ENCODE measurements at regions not wholly inside any gene's neighbourhood (a gene's known extent, or its start where the extent isn't known, plus 50 kb on each side); places are given as distances from the start of the nearest gene placed in this dataset.
A peak's percentile ranks its signal among the peaks of the same experiment; 100 is the strongest.
"Not testable (repeated sequence)": the region's sequence is repeated elsewhere in the genome, so short reads cannot be mapped to it uniquely, and the experiment has no call there.

DNA sequence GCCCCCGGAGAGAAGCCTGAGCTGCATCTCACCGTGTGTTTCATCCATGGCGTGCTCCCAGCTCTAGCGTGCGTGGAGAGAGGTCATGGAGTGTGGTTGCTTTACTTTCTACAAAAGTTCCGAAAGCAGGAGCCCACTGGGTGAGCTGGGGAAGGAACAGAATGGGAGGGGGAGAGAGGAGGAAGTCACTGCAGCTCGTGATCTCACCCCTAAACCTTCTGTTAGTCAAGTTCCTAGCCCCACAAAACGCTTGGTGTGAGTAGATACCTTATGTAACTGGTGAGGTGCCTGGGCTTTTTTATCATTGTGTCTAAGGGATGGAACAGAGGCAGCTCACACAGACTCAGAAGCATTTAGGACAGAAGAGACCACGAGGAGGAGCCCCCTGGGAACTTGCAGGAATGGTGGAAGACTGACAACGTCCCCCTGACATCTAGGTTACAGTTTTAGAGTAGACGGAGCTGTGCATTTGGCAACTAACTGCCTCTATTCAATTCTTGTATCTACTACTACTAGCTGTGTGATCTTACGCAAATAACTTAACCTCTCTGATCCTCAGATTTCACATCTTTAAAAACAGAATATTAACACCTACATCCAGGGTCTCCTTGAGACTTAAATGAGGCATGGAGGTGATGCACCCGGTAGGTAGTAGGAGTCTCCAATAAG lies 123.3 kb downstream of the ARL4C start:
- DNase-seq = no peak

DNA sequence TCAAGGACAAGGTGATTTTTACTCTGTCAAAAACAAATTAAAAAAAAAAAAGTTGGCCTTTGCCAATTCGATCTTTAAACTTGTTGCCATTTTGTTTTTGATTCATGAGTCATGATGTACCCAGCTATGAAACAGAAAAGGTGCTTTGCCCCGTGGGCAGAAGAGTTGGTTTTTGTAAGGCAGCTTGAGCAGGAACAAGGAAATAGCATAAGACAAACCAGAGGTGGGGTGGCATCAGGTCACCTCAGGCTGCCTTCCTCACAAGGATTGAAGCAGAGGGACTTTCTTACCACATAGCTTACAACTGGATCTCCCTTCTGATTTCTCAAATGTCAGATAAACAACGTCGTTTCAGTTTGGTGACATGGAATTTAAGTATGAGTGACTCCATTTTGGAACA lies 123.8 kb downstream of the ARL4C start:
- DNase-seq = no peak

DNA sequence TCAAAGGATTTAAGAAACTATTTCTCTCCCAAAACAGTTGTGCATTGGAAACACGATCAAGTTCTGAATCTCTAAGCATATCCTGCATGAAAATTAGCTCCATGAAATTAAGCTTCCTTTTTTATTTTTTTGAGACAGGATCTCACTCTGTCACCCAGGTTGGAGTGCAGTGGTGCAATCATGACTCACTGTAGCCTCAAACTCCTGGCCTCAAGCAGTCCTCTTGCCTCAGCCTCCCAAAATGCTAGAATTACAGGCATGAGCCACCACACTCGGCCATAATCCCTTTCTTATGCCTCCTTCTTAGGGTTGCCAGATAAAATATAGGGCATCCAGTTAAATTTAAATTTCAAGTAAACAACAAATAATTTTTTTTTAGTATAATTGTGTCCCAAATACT lies 124.4 kb downstream of the ARL4C start:
- DNase-seq = no peak

DNA sequence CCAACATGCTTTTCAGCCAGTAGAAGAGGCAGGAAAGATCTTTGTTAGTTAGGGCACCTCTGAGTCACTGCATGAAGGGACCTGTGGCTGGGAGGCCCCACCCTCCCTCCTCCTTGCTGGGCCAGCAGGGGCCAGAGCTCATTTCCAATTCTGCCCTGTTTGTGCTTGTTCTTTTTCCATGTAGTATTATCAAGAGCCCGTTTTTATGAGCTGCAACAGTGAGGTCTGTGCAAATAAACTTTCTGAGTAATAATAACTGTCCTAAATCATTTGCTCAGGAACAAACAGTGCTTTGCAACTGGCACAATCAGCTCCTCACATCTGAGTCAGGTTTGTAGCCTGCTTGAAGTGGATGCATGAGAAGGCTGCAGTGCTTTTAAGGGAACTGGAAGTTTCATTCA lies 128.0 kb downstream of the ARL4C start:
- no peak for DNase-seq

DNA sequence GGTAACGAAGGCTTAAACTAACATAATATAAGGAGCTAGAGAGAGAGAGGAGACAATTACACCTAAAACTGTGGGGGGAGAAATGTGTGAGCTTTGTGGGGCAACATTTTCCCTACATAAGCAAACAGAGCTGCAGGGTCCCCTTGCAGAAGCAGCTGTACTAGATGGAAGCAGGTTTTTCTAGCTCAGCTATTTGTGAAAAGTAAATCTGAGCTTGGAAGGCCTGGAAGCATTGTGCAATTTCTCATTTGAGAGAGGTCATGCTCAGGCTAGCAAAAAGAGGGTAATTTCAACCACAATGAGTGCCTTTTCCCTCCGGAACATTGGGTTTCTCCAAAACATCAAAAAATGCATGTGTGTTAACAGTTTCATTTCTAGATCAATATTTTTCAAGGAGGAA lies 130.0 kb downstream of the ARL4C start:
- no peak for DNase-seq

DNA sequence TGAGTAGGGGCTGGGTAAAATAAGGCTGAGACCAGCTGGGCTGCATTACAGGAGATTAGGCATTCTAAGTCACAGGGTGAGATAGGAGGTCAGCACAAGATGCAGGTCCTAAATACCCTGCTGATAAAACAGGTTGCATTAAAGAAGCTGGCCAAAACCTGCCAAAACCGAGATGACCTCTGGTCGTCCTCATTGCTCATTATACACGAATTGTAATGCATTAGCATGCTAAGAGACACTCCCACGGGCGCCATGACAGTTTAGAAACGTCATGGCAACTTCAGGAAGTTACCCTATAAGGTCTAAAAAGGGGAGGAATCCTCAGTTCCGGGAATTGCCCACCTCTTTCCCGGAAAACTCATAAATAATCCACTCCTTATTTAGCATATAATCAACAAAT lies 132.2 kb downstream of the ARL4C start:
- DNase-seq = no peak

DNA sequence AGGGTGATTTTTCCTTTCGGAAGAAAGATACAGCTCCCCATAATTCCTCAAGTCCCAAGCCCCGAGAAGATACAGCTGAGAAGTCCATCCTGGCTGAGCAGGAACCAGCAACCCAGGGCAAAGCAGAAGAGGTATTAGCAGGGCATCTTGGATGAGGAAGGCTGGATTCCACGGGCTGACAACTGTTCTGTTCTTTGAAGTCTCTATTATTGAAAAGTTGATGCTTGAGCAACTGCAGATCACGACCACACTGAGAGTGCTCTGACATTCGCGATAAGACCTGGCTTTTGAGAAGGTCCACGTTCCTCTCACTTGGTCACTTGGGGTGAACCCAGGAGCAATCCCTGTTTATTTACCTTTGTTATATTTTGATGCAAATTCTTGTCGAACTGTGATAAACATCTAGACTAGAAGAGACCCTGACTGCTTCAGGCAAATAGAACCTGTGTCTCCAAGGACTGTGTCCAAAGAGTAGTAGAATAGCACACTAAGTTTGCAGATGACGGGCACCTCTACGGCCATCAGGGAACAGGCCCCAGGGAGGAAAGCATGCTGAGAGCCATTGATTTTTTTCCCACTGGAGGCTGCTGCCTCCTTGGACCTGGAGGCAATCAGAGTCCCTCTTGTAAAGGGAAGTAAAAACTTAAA lies 133.1 kb downstream of the ARL4C start:
- no peak for DNase-seq

DNA sequence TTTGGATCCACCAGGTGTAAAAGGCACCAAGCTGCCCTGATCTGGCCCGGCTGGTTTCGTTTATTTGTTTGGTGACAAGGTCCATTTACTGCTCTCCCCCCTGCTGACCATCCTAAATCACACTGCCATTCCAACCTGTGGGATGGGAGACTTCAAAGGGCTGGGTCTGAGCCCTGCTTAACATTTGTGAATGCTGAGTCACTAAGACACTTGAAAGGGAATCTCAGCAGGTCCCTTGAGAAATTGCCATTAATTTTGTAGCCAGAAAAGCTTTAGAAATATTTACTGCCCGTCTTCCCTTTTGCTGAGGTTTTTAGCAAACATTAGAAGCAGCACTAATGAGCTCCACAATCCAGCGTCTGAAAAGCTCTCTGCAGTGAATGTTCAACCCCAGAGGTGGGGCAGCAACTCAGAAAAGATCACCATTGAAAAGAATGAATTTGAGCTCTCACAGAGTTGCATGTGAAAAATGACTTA lies 133.8 kb downstream of the ARL4C start:
- no peak for DNase-seq

DNA sequence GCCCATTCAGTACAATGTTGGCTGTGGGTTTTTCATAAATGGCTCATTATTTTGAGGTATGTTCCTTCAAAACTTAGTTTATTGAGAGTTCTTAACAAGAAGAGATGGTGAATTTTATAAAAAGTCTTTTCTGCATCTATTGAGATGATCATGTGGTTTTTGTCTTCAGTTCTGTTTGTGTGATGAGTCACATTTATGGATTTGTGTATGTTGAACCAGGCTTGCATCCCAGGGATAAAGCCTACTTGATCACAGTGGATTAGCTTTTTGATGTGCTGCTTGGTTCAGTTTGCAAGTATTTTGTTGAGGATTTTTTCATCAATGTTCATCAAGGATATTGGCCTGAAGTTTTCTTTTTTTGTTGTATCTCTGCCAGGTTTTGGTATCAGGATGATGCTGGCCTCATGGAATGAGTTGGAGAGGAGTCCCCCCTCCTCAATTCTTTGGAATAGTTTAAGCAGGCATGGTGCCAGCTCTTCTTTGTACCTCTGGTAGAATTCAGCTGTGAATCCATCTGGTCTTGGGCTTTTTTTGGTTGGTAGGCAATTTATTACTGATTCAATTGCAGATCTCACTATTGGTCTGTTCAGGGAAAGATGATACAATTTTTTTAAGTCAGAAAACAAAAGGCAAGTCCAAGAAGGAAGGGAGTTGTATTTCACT lies 136.4 kb downstream of the ARL4C start:
- DNase-seq = not testable (repeated sequence)

DNA sequence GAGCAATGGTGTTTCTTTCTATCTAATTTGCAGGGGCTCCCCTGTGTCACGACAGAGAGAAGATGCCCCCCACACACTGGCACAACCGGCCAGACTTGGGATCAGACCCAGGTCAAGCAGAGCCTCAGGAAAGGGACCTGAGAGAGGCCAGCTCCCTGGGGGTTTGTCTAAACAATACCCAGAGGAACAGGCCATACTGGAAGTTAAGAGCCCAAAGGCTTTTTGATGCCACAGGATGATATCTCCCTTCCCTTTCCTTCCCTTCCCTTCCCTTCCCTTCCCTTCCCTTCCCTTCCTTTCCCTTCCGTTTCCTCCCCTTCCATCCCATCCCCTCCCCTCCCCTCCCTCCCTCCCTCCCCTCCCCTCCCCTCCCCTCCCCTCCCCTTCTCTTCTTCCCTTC lies 139.2 kb downstream of the ARL4C start:
- DNase-seq = no peak

DNA sequence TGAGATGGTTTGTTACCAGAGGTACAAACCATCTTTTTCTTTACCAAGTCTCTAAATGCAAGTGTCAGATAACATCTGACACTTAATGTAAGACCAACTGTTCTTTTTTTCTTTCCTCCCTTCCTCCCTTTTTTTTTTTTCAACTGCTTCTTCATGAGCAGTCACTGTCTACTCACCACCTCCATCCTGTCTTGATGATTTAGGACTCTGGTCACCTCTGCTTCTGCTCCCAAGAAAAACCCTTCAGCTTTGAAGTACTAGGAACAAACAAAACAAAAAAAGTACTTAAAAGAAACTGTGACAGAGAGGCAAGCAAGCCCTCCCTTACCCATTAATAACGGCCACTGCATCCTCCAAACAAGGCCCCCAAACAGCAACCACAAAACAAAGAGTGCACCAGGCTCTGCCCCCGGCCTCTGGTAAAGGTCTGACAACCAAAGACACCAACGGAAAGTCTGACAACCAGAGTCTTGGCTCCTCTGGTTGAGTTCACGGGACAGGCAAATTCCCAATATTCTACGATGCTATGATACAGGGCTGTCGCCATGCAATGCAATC lies 141.0 kb downstream of the ARL4C start:
- no peak for DNase-seq

DNA sequence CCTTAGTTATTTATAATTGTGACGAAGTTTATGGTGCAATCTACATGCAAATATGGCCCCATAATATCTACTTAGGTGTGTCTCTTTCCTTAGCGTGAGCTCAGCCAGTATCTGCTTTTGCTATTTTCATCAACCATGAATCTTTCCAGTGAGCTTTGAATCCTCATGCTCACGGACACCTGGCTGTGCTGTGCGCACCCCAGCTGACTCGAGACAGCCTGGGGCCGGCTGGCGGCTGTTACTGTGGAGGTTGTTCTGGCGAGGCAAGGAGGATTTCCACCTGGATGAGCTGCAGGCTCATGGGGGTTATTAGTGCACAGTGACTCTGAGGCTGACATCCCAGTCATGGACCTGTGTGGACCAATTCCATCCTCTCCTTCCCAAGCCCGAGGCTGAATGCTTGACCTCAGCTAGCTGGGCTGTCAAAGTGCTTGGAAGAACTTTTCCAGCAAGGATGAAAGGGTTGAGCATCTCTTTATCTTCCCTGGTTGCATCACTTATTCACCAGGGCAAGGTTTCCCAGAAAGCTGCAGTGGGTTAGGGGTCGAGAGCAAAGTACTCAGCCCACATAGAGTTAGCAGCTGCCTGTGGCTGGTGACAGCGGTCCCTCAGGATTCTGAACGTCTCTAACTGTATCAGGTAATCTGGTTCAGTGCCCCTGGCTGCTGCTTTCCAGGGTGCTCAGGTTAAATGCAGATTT lies 141.7 kb downstream of the ARL4C start:
- no peak for DNase-seq

DNA sequence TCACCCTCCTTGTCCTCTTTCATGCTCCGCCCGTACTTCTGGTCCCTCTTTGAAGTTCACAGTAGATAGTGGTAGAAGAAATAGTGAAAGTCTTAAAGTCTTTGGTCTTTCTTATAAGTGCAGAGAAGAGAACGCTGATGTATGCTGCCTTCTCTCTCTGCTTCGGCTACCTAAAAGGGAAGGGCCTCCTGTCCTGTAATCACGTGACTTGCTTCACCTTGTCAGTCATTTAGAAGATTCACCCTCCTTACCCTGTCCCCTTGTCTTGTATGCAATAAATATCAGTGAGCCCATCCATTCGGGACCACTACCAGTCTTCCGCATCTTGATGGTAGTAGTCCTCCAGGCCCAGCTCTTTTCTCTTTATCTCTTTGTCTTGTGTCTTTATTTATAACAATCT lies 144.6 kb downstream of the ARL4C start:
- no peak for DNase-seq

DNA sequence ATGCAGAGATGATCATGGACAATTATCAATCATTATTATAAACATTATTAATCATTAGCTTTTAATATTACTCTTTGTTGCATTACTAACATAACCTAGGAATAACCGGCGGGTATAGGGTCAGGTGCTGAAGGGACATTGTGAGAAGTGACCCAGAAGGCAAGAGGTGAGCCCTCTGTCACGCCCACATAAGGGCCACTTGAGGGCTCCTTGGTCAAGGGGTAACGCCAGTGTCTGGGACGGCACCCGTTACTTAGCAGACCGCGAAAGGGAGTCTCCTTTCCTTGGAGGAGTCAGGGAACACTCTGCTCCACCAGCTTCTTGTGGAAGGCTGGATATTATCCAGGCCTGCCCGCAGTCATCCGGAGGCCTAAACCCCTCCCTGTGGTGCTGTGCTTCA lies 145.0 kb downstream of the ARL4C start:
- DNase-seq = not testable (repeated sequence)

DNA sequence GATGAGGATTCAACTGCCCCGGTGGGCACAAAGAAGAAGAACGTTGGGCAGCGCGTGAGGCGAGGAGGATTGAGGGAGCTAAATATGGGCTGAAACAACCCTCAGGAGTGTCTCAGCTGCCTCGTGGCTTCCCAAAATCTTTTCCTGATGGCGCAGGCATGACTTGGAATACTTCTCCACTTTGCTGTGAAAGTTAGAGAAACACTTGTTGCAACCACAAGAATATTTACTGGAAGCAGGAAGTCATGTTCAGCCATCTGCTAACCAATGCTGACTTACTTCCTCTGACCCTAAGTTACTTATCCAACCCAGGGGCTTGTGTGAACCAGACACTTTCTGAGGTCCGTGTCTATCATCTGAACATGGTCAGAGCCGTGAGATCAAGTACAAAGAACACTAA lies 148.8 kb downstream of the ARL4C start:
- no peak for DNase-seq

DNA sequence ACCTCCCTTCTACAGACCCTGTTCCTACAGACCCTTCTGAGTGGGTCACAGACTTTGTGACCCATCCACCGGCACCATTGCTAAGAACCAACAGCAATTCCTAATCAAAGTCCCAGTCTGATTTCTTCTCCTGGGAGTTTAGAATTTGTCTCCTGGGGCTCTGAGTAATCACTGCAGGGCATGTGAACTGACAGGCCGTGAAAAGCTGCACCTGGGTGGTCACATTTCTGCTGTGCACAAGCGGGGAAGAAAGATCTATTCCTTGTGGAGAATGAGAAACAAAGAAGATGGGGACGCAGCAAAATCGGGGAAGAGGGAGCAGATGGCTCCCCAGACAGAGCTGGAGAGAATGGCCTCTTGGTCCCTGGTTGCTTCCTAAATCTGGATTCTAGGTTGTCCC lies 151.0 kb downstream of the ARL4C start:
- no peak for DNase-seq

DNA sequence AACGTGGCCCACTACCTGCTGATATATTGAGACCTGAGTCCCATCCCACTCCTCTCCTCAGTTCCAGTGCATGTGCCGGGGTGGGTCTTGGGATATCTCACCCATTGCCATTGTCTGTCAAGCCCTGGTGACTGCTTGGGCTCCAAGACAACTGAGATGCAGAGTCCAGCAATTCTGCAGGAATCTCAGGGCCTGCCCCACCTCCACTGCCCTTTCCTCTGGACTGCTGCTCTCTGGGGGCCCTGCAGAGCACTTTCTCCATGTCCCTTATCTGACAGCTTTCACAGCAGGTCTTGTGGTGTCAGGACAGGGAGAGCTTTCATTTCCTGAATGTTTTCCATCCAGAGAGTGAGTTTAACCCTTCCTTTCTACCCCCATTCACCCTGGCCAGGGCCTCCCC lies 152.9 kb downstream of the ARL4C start:
- no peak for DNase-seq

DNA sequence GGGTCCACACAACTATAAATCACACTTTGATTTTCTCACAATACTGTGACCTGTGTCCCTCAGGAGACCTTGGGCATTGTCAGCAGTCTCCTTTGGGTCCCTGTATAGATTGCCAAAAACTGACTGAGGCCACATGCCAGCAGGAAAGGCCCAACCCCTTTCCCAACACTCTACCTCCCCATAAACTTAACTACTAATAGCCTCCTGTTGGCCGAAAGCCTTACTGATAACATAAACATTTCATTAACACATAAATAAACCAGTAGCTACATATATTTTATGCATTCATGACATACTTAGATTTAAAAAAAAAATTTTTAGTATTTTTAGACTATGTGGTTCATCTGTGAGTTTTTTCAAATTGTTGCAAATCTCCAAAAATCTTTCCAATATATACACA lies 153.5 kb downstream of the ARL4C start:
- no peak for DNase-seq

DNA sequence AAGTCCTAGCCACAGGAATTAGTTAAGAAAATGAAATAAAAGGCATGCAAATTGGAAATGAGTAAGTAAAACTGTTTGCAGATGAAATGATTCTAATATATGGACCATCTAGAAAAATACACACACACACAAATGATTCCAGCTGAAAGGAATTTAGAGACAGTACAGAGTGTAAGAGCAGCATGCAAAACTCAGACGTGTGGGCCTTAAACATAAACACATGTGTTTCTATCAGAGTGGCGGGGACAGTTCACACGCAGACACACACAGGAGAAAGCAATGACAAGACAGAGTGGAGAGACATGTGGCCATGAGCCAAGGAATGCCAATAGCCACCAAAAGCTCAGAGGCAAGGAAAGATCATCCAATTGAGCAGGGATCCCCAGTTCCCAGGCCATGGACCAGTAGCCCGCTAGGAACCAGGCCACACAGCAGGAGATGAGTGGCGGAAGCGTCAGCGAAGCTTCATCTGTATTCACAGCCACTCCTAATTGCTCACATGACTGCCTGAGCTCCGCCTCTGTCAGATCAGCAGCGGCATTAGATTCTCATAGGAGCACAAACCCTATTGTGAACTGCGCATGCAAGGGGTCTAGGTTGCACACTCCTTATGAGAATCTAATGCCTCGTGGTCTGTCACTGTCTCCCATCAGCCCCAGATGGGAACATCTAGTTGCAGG lies 155.4 kb downstream of the ARL4C start:
- DNase-seq = no peak

DNA sequence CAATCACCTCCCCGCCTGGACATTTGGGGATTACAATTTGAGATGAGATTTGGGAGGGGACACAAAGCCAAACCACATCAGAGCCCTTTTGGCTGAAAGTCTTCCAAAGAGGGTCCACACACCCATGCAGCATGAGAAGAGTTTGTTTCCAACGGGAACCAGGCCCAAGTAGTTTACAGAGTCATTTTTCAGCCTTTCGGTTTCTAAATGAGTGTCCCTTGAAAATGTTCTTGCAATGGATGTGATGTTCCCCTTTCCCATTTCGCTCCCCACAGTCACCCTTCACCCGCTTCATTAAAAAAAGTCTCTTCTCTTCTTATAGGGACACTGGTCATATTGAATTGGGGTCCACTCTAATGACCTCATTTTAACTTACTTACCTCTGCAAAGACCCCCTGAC lies 157.4 kb downstream of the ARL4C start:
- no peak for DNase-seq

DNA sequence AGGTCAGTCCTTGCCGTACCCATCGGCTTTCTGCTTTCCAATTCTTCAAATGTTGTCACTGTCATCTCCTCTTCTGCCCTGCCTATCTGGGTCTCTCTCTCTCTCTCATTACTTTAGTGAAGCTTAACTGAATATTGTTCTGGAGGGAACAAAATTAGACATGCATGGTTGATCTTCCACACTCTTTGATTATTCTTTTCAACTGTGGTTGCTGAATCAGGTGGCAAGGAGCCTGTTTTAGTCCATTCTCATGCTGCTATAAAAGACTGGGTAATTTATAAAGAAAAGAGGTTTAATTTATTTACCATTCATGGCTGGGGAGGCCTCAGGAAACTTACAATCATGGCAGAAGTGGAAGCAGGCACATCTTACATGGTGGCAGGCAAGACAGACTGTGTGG lies 157.9 kb downstream of the ARL4C start:
- DNase-seq = no peak

DNA sequence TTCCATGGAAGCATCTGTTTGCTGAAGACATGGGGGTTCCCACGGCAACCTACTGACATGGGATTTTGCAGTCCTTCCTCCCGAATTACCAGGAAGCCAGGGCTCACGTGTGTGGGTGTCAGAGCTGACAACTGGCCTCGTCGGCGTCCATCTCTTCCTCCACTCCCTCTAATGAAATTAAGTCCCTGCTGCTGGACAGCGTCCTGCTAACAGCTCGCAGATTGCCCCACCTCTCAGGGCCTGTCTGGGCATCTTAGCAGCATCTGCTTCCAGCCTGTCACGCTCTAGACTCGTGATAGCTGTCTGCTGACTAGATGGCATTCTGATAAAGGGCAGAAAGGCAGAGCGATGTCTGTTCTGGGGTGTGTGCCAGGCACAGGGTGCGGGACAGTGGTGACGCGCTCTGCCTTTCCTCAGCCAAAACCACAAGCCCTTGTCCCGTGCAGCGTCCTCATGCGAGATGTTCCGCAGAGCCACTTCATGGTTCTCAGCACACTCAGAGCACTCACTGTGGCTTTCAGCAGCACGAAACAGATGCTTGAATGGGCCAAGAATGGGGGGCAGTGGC lies 161.1 kb downstream of the ARL4C start:
- DNase-seq = peak; percentile 68
